ENCODE measurements at regions not wholly inside any gene's neighbourhood (a gene's known extent, or its start where the extent isn't known, plus 50 kb on each side); places are given as distances from the start of the nearest gene placed in this dataset.

DNA sequence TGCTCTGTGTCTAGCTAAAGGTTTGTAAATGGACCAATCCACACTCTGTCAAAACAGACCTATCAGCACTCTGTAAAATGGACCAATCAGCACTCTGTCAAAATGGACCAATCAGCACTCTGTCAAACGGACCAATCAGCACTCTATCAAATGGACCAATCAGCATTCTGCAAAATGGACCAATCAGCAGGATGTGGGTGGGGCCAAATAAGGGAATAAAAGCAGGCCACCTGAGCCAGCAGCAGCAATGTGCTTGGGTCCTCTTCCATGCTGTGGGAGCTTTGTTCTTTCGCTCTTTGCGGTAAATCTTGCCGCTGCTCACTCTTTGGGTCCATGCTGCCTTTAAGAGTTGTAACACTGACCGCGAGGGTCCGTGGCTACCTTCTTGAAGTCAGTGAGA is 740.5 kb upstream of the POM121L12 start:
- no peak for DNase-seq
- intact Hi-C loops (cut with DNase I): no loop called here

DNA sequence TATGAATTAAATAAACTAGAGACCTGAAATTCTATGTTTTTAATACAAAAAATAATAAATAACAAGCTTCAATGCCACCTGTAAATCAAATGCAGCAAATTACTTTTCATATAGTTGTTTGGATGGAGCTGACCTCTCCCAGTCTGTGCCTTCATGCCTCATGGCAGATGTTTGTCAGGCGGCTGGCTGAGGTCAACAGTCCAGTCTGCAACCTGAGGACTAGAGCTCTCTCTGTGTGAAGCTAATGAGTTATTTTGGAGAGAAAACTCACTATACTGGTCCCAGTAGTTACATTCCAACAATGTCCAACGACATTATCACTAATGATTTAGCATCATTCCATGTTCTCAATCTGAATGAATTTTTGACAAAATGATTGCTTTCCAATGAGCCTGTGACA is 746.2 kb upstream of the POM121L12 start:
- intact Hi-C loops (cut with DNase I): no loop called here
- DNase-seq: no peak

DNA sequence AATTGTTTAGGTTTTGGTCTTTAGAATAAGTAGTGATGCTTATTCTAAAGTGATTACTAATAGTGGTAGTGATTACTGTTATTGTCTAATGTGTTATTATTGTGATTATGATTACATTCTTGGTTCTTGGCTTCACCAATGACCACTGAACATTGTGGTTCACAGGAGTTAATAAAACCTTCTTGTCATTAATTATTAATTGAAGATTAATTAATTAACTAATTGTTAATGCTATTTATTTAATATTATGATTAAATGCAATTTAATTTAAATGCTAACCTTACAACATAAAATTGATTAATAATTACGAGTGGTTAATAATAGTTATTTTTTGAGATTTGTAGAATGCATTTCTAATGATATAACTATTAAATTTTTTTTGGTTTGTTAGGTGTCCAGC is 747.7 kb upstream of the POM121L12 start:
- DNase-seq: no peak
- intact Hi-C loops (cut with DNase I): no loop called here

DNA sequence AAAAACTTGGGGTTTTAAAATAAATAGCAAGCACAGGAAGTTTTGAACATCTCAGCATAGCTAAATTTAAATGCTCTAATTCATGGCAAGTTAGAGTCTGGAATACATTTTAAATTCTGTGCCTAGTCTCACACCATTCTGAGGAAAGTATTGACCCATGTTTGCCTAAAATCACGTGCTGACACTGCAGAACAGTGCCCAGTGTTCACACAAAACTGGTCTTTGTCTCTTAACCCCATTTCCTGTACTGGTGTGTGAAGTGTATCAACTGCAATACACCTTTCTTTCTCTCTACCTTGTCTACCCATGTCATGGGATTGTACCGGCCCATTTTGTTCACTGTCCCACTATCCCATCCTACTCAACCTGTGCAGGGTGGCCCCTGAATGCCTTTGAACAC is 749.7 kb upstream of the POM121L12 start:
- intact Hi-C loops (cut with DNase I): no loop called here
- DNase-seq: no peak

DNA sequence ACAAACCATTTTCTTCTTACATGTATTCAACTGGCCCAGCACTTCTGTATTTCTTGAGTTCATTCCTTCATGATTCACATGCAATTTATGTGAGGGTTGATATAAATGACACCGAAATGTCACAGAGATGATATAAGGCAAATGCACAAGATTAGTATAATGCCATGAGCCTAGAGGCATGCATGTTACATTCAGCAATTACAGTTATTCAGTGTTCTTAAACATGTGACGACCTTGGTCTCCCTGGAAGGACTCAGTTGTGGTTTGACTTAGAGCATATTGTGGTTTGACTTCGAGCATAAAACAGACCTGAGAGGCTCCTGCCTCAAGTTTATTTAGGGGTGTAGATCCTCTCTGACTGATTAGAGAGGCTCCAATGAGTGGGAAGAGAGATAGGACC is 752.1 kb upstream of the POM121L12 start:
- DNase-seq: no peak
- intact Hi-C loops (cut with DNase I): no loop called here

DNA sequence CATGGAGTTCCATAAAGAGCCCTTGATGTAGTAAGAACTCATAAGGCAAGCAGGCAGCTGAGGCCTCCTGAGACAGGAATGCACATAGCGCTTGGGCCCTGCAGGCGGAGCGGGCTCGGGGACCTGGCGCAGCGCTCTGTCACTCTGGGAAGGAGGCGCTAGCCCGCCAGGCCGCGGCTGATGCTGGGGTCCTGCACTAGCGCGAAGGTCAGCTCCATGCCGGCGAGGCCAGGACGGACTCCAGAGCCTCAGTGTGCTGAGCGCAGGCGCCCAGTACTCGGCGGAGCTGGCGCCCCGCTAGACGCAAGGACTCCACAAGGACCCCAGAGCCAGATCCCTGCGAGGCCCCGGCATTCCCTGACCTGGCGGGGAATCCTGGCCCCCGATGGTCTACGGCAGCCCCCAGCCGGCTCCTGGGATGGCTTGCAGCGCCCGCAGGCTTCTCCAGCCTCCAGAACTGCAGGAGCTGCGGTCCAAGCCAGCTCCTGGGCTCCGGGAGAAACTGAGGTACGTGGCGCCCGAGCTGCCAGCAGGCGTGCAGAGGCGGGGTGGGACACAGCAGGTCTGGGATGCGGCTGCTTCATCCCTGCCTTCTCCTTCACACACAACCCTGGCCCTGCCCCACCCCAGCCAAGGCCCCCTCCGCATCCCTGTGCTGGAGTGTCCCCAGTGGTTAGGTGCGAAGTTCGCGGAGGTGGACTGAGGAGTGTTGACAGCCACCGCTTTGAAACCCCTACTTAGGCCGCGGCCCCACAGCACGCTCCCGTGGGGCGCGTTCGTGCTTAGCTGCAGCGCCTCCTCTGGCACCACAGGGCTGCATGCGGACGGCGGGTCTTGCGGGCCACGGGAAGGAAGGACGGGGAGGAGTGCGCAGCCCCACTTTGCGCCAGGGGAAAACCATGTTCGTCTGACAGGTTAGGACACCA is 761.5 kb upstream of the POM121L12 start:
- peak in 3 of 10 donors; percentile 65 to 88 (median 76) for DNase-seq
- intact Hi-C loops (cut with DNase I): no loop called here

DNA sequence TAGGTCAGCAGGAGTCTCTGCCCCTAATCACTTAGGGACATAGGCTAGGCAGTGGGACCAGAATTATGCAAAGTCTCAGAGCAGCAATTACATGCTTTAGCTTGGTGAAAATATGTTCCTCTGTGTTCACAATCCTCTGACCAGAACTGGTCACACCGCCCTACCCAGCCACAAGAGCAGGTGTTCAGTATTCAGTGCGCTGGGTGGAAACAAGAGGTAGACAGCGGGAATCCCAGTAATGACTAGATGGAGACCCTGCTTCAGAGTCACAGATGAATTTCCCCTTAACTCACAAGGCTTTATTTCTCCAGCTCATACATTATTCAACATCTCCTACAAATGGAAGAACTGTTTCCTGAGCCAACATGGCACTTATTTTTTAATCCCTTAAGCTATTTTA is 763.7 kb upstream of the POM121L12 start:
- intact Hi-C loops (cut with DNase I): no loop called here
- DNase-seq: no peak

DNA sequence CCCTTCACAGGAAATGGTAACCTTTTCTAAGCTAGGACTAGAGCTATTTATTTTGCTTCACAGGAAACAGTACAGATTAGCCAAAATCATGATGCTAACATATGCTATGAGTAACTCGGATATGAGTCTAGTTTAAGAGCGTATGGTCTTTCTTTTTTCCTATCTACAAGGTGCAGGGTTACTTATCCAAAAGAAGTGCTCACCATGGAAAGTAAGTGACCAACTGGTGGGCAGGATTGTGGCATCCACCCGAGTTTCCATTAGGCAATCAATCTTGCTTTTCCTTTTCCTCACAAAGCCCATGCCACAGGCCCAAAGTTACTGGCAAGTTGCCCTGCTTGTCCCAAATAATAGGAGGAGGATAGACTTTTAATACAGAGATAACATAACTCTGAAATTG is 765.1 kb upstream of the POM121L12 start:
- DNase-seq: no peak
- intact Hi-C loops (cut with DNase I): no loop called here

DNA sequence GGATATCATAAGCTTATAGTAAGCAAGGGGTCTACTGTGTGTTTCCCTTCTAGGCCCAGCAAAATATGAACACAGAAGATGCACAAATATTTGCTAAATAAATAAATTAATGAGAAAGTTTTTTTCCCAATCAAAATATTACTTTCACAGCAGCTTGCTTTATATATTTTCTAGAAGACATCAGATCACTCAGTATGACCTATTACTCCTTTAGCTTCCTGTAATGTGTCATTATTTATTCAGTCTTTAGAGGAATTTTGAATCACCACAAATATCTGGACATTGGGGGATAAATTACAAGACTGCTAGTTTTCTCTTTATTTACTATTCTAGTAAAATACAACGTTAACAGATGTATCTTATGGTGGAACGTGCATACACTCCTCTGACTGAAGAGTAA is 765.8 kb upstream of the POM121L12 start:
- DNase-seq: no peak
- intact Hi-C loops (cut with DNase I): loop anchor here (10.0 kb wide), 1 partner anchor 835 kb away; no protein-coding TSS in a partner anchor

DNA sequence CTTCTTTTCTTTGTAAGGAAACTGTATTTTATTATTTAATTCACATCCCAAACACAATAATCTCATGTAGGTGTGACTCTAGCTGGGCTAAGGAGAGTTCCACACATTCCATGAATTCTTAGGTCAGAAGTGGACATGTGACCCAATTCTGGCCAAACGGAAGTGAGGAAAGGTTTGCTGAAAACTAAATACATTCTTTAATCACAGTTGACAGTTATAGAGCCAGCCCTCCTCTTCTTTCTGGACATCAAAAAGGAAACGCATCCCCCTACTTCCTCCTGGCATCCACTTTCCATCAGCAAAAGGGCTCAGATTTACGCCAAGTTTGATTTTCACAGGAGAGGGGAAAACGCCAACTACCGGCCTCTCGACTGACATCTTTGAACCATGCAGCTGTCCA is 774.4 kb upstream of the POM121L12 start:
- no peak for DNase-seq
- intact Hi-C loops (cut with DNase I): loop anchor here (10.0 kb wide), 1 partner anchor 826 kb away; no protein-coding TSS in a partner anchor

DNA sequence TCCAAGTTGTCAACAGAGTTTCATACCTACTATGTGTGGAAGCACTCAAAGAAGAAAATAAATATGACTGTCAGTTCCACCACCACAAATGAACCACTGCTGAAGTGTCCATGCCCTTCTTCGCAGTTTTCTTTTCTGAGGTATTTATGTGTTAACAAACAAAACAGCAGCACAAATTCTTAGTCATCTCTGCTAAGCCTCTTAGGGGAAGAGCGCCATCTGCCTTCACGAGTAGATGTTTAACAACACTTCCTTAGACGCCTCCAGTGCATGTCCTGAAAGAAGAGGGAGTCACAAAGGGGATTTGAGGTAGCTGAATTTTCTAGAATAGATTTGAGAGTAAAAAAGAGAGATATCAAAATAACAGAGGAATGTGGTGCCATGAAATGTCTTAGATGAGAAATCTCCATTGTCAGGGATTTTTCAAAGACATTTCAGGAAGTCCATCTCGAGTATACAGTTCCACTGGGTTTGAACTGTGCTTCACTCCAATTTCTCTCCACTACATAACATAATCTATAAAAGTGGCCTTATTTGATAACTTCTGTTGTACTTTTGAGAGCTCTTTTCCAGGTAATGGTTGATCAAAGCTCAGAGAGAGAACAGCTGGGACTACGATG is 775.3 kb upstream of the POM121L12 start:
- intact Hi-C loops (cut with DNase I): loop anchor here (10.0 kb wide), 1 partner anchor 825 kb away; no protein-coding TSS in a partner anchor
- no peak for DNase-seq

DNA sequence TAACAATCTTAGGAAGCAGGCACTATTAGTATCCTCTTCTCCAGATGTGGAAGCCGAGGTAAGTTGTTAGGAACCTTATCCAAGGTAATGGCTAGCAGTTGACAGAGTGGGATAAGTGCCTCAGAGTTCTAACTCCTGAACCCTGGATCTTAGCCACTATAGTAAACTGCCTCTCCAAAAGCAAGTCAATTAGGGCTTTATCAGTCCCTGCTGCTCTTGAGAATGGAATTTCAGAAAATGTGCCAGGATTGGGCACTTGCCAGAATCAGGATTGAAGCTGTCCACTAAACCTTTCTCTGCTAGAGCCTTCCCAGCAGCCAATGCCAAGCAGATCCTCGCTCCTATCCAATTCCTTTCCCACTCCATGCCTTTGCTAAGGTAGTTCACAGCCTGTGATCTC is 777.5 kb upstream of the POM121L12 start:
- DNase-seq: no peak
- intact Hi-C loops (cut with DNase I): no loop called here

DNA sequence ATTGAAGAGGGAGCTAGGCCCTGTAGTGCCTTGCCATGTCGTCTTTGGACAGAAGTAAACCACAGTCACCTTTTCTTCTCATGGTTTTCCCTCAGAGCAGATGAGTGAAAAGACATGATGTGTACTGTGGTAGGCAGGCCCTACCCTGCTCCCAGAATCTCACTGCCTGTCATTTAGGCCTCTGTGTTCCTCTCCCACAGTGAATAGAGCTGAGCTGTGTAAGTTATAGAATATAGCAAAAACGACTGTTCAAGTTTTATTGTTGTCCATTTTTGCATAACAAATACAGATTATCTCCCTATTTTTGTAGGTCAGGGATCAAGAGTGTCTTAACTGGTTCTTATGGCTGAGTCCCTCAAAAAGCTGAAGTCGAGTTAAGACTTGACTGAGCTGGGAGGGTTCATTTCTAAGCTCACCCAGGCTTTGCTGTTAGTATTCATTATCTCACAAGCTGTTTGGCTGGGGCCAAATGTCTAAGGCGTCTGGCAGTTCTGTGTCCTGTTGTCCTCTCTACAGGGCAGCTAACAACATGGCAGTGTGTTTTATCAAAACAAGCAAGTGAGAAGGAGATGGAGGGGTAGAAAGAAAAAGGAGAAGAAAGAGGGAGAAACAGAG is 780.9 kb upstream of the POM121L12 start:
- intact Hi-C loops (cut with DNase I): no loop called here
- DNase-seq: no peak

DNA sequence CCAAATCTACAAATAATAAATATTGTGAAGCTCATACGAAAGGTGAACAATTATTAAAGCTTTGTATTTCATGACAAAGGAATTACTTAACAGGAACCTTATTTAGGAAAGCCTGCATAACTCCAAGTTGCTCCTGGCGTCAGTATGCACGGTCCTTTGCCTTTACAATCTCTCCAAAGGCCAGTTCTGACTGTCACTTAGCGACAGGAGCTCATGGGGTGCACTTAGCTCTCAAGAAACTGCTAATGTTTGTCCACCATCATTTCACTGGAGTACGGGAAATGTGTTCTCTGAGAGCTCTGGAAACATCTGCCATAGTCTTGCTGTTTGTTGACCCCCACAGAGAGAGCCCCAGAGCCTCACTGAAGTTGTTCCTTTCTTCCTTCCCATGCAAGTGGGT is 781.5 kb upstream of the POM121L12 start:
- intact Hi-C loops (cut with DNase I): no loop called here
- DNase-seq: no peak

DNA sequence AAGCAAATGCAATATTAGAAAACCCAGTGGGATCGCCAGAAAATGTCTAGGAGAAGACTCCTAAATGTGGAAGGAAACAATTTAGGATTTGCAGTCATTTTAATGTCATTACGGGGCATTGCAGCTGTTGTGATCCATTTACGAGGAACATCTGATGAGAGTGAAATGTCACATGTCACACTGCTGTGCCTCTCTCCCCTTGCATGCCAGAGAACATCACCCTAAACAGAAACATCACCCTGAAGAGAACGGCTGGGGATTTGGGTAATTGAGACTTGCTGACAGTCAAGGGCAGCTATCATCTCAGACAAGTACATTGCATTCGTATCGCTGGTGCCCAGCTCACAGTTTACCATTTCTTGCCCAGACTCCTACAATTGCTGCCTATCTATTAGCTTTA is 785.7 kb upstream of the POM121L12 start:
- no peak for DNase-seq
- intact Hi-C loops (cut with DNase I): no loop called here

DNA sequence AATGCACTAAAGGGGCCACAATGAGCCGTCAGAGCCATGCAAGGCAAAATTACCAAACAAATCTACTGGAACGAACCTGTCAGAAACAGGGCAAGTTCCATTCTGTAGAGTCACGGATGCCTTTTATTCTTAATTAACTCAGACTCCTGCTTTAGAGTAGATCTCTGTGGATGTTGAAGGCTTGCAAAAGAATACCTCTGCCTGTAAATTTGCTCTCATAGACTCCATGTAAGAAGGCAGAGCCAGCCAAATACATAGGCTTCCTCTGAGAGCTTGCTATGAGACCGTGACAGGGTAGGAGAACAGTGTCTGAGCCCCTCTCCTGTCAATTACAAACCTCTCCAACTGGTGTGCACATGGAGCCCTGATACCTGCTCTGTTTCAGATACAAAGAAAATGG is 787.9 kb upstream of the POM121L12 start:
- DNase-seq: no peak
- intact Hi-C loops (cut with DNase I): no loop called here

DNA sequence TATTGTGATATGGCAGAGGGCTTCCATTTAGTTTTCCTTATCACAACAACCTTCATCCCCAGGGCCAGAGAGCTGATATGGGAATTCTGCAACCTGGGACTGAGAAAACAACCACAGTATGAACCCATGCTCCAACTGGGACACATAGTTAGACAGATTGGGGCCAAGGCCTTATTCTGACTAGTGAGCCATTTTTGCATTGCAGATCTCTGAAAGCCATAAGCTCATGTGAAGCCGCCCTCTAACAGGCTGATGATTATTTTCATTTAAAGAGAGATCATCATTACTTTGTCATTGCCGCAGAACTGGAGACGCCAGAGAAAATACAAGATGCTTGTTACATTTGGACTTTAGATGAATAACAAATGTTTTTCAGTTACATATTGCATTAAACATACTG is 791.7 kb upstream of the POM121L12 start:
- intact Hi-C loops (cut with DNase I): no loop called here
- no peak for DNase-seq

DNA sequence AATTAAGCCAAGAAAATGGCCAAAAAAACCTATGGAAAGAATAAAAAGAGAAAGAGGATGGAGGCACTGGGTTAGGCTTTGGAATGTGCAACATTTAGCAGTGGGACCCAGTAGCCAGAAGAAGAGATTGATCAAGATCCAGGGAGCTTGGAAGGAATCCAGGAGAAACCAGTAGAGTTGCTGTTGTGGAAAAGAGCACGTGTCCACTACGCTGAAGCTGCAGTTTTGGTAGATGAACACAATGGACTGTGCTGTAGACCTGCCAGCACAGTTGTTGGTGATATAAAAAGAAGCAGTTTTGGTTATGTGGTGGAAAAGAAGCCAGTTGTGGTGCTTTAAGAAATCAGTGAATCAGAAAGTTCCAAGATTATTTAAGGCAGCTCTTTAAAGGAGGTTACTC is 802.2 kb upstream of the POM121L12 start:
- no peak for DNase-seq
- intact Hi-C loops (cut with DNase I): no loop called here

DNA sequence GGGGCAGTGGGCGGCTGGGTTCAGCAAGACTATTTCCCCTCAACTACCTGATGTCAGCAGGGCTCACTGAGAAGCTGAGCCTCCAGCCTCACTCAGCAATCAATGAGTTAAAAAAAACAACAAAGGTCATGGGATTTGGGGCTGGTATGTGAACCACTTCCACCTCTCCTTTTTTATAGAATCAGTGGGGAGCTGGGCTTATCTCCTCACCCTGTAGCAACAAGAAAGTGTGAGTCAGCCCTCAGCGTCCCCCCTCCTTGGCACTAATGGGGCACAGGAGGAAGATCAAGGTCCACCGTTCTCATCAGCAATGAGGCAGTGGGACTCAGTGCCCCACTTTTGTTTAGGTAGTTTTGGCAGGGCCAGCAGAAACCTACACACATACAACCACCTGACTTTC is 823.5 kb upstream of the POM121L12 start:
- intact Hi-C loops (cut with DNase I): no loop called here
- DNase-seq: no peak

DNA sequence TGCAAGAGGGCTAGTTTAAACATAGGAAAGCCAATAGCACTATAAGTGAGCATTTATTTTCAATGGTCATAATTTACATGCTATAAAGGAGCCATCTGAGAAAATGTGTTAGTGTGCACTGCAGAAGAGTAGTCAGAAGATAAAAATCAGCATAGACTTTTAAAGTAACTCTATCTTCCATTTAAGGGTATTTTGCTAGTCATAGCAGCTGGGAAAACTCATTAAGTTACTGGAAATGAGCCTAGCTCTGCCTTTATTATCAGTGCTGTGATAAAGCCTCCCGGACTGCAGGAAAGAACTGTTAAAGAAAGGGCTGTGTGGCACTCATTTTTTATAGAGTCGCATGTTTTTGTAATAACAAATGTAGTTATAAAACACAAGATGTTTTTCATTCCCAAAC is 825.8 kb upstream of the POM121L12 start:
- no peak for DNase-seq
- intact Hi-C loops (cut with DNase I): no loop called here

DNA sequence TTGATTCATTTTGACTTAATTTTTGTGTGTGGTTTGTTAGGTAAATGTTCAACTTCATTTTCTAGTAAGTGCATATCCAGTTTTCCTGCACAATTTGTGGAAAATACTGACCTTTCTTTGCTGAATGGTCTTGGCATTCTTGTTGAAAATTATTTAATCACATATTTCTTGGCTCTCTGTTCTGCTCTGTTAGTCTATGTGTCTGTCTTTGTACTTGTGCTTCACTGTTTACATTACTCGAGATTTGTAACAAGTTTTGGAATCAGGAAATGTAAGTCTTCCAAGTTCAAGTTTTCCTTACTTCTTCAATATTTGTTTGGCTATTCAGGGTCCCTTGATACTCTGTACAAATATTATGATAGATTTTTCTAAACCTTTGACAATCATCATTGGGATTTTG is 838.2 kb upstream of the POM121L12 start:
- intact Hi-C loops (cut with DNase I): no loop called here
- DNase-seq: no peak

DNA sequence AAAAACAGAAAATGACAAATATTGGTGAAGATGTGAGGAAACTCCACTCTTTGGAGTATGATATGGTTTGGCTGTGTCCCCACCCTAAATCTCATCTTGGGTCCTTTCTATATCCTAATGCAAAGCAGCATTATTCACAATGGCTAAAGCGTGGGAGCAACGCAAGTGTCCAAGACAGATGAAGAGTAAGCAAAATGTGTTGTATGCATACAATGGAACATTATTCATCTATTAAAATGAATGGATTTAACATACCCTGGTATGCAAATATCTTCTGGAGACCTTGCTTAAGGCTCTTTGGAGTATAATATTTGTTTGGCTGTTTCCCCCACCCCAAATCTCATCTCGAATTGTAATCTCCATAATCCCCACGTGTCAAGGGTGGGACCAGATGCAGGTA is 839.8 kb upstream of the POM121L12 start:
- no peak for DNase-seq
- intact Hi-C loops (cut with DNase I): no loop called here

Data from posterior cingulate gyrus (tissue), 11 donors.